ENCODE measurements at regions not wholly inside any gene's neighbourhood (a gene's known extent, or its start where the extent isn't known, plus 50 kb on each side); places are given as distances from the start of the nearest gene placed in this dataset.

DNA sequence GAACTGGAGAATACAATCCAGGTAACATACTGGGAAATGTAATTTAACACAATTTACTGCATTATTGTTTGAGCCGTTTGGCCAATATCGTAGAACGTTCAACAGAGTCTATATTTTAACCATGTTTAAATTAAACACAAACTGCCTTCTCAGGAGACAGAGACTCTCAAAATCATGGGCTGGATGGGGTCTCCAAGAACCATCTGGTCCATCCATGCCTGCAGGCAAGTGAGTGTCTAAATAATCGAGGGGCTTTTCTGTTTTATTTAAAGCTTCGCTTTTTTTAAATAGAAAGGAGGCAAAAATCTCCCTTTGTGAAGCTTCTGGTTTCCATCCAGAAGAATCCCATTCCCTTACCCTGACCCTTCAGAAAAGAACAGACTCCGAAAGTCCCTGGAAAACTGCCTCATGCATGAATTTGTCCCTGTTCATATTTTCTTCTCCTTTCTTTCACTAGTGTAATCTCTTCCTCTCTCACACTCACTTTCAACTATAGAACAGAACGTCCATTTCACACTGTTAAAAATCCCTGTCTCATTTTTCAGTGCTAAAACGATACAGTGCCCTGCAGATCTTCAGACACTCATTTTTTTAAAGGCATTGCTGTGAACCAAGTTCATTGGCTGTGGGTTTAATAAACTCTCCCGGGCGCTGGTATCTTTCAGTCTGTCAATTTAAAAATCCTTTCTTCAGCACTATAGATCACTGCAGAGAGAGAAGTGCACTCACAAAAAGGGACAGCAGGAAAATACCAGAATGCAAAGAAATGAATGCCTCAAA, 111.4 kb upstream of the TOM1L1 start:
- H3K79me2 ChIP-seq (ENCODE audit: insufficient read depth, low read depth, low read length), result no peaks in the 10 kb centered on the region
- H2AFZ ChIP-seq (ENCODE audit: low read length), result no peak overlapping the region
- no peaks in the 10 kb centered on the region for H3K4me1 ChIP-seq (ENCODE audit: insufficient read depth, low read length, poor library complexity, severe bottlenecking)
- no peaks in the 10 kb centered on the region for H4K20me1 ChIP-seq (ENCODE audit: insufficient read depth, low read length)
- no peaks in the 10 kb centered on the region for H3K36me3 ChIP-seq (ENCODE audit: insufficient read depth, low read length)
- H3K4me3 ChIP-seq (ENCODE audit: low read depth, low read length, poor library complexity, severe bottlenecking), result no peak overlapping the region
- BruUV-seq (replicated peaks), result no TSS peak
- H3K9me2 ChIP-seq (ENCODE audit: insufficient read depth, low read length), result no peaks in the 10 kb centered on the region
- no peak overlapping the region for H3K27ac ChIP-seq (ENCODE audit: low read depth, low read length, poor library complexity, severe bottlenecking)
- TF ChIP-seq, protein P1, sequence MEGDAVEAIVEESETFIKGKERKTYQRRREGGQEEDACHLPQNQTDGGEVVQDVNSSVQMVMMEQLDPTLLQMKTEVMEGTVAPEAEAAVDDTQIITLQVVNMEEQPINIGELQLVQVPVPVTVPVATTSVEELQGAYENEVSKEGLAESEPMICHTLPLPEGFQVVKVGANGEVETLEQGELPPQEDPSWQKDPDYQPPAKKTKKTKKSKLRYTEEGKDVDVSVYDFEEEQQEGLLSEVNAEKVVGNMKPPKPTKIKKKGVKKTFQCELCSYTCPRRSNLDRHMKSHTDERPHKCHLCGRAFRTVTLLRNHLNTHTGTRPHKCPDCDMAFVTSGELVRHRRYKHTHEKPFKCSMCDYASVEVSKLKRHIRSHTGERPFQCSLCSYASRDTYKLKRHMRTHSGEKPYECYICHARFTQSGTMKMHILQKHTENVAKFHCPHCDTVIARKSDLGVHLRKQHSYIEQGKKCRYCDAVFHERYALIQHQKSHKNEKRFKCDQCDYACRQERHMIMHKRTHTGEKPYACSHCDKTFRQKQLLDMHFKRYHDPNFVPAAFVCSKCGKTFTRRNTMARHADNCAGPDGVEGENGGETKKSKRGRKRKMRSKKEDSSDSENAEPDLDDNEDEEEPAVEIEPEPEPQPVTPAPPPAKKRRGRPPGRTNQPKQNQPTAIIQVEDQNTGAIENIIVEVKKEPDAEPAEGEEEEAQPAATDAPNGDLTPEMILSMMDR (conservative IDR thresholded peaks at IDR 0.05; ENCODE audit: low read length), result no peak
- no peak for TF ChIP-seq EZH2phosphoT487 (IDR thresholded peaks at IDR 0.05; ENCODE audit: borderline replicate concordance, low read depth, low read length)
- no peak overlapping the region for H3K4me2 ChIP-seq (ENCODE audit: low read length)
- no peaks in the 10 kb centered on the region for H3K9me3 ChIP-seq (ENCODE audit: low read length)
- POLR2A ChIA-PET, result no interaction called here
- CTCF ChIA-PET (ENCODE audit: unreplicated experiment), result no interaction called here
- intact Hi-C loops (cut with micrococcal nuclease; ENCODE audit: unreplicated experiment), result no loop called here
- DNase-seq (ENCODE audit: low spot score), result no peak

DNA sequence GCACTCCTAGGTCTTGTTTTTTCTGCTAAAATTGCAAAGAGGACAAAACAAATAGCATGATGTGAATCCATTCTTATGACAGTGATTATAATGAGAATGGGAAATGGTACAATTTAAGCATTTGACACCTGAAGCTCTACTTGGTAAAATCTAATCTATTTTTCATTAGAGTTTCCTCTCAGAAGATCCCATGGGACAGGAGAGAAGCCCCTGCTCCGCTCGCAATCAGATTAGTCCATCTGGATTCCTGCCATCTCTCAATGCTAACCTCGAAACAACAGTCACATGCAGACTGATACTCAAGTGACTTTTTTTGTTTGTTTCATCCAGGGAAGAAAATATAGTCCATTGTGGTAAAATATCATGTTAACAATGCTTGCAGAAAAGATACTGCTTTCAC, 107.4 kb upstream of the TOM1L1 start:
- Histone ChIP-seq H3K9me2 (ENCODE audit: insufficient read depth, low read length) (no peaks in the 10 kb centered on the region), H3K4me2 (ENCODE audit: low read length) (no peak overlapping the region), H3K4me1 (ENCODE audit: insufficient read depth, low read length, poor library complexity, severe bottlenecking) (no peaks in the 10 kb centered on the region), H2AFZ (ENCODE audit: low read length) (no peak overlapping the region), H3K79me2 (ENCODE audit: insufficient read depth, low read depth, low read length) (no peaks in the 10 kb centered on the region), H3K4me3 (ENCODE audit: low read depth, low read length, poor library complexity, severe bottlenecking) (no peak overlapping the region), H3K9me3 (ENCODE audit: low read length) (no peaks in the 10 kb centered on the region), H3K36me3 (ENCODE audit: insufficient read depth, low read length) (no peaks in the 10 kb centered on the region), H4K20me1 (ENCODE audit: insufficient read depth, low read length) (no peaks in the 10 kb centered on the region), H3K27ac (ENCODE audit: low read depth, low read length, poor library complexity, severe bottlenecking) (no peak overlapping the region)
- no peak for TF ChIP-seq EZH2phosphoT487 (IDR thresholded peaks at IDR 0.05; ENCODE audit: borderline replicate concordance, low read depth, low read length)
- TF ChIP-seq, protein P1 (conservative IDR thresholded peaks at IDR 0.05; ENCODE audit: low read length), result no peak
- intact Hi-C loops (cut with micrococcal nuclease; ENCODE audit: unreplicated experiment), result no loop called here
- no TSS peak for BruUV-seq (replicated peaks)
- ChIA-PET CTCF (ENCODE audit: unreplicated experiment) (no interaction called here), POLR2A (no interaction called here)
- no peak for DNase-seq (ENCODE audit: low spot score)

DNA sequence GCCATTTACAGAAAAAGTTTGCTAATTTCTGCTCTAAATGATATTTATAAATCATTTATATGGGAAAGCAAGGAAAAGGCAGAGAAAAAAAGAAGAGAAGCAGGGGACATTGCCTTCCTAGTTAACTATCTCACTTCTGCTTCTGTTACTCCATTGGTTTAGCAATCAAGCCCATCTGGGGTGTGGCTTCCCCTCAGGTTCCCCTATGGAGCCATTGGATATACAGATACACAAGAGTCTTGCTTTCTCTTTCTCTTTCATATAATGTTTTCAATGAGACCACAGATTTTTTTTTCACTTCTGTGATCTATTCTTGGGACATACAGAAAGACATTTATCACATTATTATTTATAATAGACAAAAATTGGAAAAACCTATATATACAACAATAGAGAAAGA, 105.6 kb upstream of the TOM1L1 start:
- CTCF ChIA-PET (ENCODE audit: unreplicated experiment), result no interaction called here
- H3K4me3 ChIP-seq (ENCODE audit: low read depth, low read length, poor library complexity, severe bottlenecking), result no peak overlapping the region
- H2AFZ ChIP-seq (ENCODE audit: low read length), result no peak overlapping the region
- H3K4me1 ChIP-seq (ENCODE audit: insufficient read depth, low read length, poor library complexity, severe bottlenecking), result no peaks in the 10 kb centered on the region
- no peak overlapping the region for H3K27ac ChIP-seq (ENCODE audit: low read depth, low read length, poor library complexity, severe bottlenecking)
- H4K20me1 ChIP-seq (ENCODE audit: insufficient read depth, low read length), result no peaks in the 10 kb centered on the region
- POLR2A ChIA-PET, result no interaction called here
- H3K36me3 ChIP-seq (ENCODE audit: insufficient read depth, low read length), result no peaks in the 10 kb centered on the region
- H3K9me3 ChIP-seq (ENCODE audit: low read length), result no peaks in the 10 kb centered on the region
- no peaks in the 10 kb centered on the region for H3K79me2 ChIP-seq (ENCODE audit: insufficient read depth, low read depth, low read length)
- no peak for DNase-seq (ENCODE audit: low spot score)
- H3K9me2 ChIP-seq (ENCODE audit: insufficient read depth, low read length), result no peaks in the 10 kb centered on the region
- H3K4me2 ChIP-seq (ENCODE audit: low read length), result no peak overlapping the region
- BruUV-seq (replicated peaks), result no TSS peak
- no peak for TF ChIP-seq EZH2phosphoT487 (IDR thresholded peaks at IDR 0.05; ENCODE audit: borderline replicate concordance, low read depth, low read length)
- TF ChIP-seq, protein P1 (conservative IDR thresholded peaks at IDR 0.05; ENCODE audit: low read length), result no peak
- intact Hi-C loops (cut with micrococcal nuclease; ENCODE audit: unreplicated experiment), result no loop called here
